HG03280 (cell line): ENCODE measurements at regions not wholly inside any gene's neighbourhood (a gene's known extent, or its start where the extent isn't known, plus 50 kb on each side); places are given as distances from the start of the nearest gene placed in this dataset.
"Not testable (repeated sequence)": the region's sequence is repeated elsewhere in the genome, so short reads cannot be mapped to it uniquely, and the experiment has no call there.

Experiments
- ATAC-seq: cut with Tn5 transposase; IDR thresholded peaks from one replicate; pipeline ENCODE4 v1.9.1; 2021; ENCODE audit warnings: mild to moderate bottlenecking, moderate library complexity; ENCODE audit not compliant: unreplicated experiment

GRCh38 chr5:16987776-16988175 is 51.7 kb upstream of the MYO10 start:
- ATAC-seq: no peak

- ATAC-seq: not testable (repeated sequence)
Measured at GRCh38 chr5:16990817-16991520, 54.9 kb upstream of the MYO10 start.

GRCh38 chr5:16992006-16992405 is 55.9 kb upstream of the MYO10 start:
- no peak for ATAC-seq

- no peak for ATAC-seq
Measured at GRCh38 chr5:16992444-16992843, 56.4 kb upstream of the MYO10 start.

- ATAC-seq: no peak
Measured at GRCh38 chr5:16994565-16994964, 58.5 kb upstream of the MYO10 start.

- ATAC-seq: no peak
Measured at GRCh38 chr5:16995372-16995771, 59.3 kb upstream of the MYO10 start.

GRCh38 chr5:17000291-17000939 is 64.3 kb upstream of the MYO10 start:
- ATAC-seq: no peak

GRCh38 chr5:17001428-17001827 is 65.3 kb upstream of the MYO10 start:
- ATAC-seq: no peak

- ATAC-seq: no peak
Measured at GRCh38 chr5:17004441-17005106, 68.5 kb upstream of the MYO10 start.

GRCh38 chr5:17005107-17005828 is 69.2 kb upstream of the MYO10 start:
- no peak for ATAC-seq

GRCh38 chr5:17012289-17012688 is 76.2 kb upstream of the MYO10 start:
- ATAC-seq: no peak

GRCh38 chr5:17014686-17015085 is 78.6 kb upstream of the MYO10 start:
- ATAC-seq: no peak

- no peak for ATAC-seq
Measured at GRCh38 chr5:17018871-17019270, 82.8 kb upstream of the MYO10 start.

GRCh38 chr5:17019324-17019723 is 83.2 kb upstream of the MYO10 start:
- ATAC-seq: no peak

GRCh38 chr5:17020678-17021601 is 84.9 kb upstream of the MYO10 start:
- ATAC-seq: no peak

GRCh38 chr5:17021602-17021932 is 85.5 kb upstream of the MYO10 start:
- no peak for ATAC-seq

- ATAC-seq: no peak
Measured at GRCh38 chr5:17022296-17022695, 86.2 kb upstream of the MYO10 start.

- ATAC-seq: no peak
Measured at GRCh38 chr5:17024686-17025180, 88.6 kb upstream of the MYO10 start.

- not testable (repeated sequence) for ATAC-seq
Measured at GRCh38 chr5:17031659-17032277, 95.7 kb upstream of the MYO10 start.
